HG03354 (cell line): ENCODE measurements at regions not wholly inside any gene's neighbourhood (a gene's known extent, or its start where the extent isn't known, plus 50 kb on each side); places are given as distances from the start of the nearest gene placed in this dataset.

Source experiments
- ATAC-seq: cut with Tn5 transposase; IDR thresholded peaks from one replicate; pipeline ENCODE4 v1.9.1; 2021; ENCODE audit warnings: mild to moderate bottlenecking; ENCODE audit not compliant: unreplicated experiment, poor library complexity, severe bottlenecking

DNA sequence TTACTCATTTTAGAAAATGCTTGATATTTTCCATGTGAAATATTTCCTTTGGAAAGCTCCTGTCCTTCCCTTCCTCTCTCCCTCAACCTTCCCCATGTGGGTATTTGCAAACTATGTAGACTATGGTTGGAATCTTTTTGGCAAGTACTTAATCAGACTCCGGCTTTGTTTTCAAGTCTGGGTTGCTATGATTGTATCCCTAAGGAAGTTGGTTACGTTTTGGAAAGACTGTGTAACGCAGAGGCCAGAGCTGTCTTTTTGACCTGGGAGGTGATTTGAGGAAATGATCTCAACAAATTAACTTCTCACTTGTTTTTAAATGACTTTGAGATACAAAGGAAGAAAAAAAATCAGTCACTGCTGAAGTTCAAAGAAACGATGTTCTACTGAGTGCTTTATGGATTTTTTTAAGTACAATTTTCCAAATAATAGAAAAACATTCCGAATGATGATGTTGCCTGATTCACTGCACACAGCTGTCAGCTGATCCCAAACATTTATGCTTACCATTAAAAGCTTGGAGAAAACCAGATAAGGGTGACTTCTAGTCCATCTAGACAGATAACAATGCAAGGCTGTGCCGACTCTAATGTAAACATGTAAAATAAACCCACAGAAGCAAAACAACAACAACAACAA is 145.5 kb upstream of the CELF2 start:
- no peak for ATAC-seq

DNA sequence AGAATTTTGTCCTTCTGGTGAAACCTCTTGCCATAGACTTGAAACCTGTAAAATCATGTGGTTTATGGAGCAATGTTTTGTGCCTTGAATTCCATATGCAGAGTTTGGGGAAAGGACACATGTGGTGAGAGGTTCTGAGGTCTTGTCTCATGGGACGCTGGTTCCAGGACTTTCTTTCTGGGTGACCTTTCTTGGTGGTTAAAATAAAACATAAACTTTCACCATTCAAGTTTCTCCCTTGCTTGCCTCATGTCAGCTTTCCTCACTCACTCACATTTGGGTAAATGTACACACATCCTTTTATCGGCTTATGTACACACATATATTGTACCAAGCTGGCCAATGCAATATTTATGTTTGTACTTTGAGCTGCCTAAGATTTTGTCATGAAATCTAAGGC is 144.9 kb upstream of the CELF2 start:
- no peak for ATAC-seq

DNA sequence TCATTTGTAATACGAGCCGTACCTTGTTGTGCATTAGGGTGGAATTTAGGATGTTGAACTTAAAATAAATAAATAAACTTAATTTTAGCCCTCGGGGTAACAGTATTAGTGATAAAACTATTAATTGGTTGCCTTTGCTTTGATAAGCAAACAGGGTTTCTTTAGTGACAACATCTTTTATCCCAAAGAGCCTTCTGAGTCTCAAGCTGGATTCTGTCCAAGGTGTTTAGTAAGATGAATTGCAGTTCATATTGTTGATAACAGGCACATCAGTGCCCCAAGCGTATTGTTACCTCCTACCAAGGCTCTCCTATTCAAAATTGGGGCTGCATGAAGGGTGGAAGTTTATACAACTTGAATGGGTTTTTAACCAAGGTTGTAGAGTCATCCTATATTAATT is 144.4 kb upstream of the CELF2 start:
- ATAC-seq = no peak

DNA sequence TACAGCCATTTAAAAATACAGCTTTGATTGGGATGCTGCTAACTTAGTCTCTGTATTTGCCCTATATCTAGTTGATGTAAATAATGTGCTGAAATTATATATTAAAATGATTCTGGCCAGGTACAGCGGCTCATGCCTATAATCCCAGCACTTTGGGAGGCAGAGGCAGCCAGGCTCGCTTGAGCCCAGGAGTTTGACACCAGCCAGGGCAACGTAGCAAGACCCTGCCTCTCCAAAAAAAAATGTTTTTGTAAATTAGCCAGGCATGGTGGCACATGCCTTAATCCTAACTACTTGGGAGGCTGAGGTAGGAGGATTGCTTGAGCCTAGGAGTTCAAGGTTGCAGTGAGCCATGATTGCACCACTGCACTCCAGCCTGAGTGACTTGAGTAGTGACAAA is 143.8 kb upstream of the CELF2 start:
- ATAC-seq = no peak

DNA sequence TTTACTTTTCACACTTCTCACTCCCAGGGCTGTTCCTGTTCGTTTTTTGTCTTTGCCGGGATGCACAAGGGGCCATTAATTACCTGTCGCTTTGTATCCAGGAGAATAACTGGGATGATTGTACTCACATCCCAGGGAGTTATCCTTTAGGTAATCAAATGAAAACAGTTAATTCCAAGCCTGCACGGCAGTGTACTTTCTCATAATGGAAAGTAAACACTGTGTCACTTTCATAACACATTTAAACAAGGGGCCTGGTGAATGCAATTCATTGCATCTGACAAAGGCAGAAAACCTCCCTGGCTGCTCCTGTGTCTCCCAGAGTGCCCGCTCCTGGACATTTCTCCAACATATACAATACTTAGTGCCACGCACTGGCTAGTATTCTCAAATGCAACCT is 138.7 kb upstream of the CELF2 start:
- no peak for ATAC-seq

DNA sequence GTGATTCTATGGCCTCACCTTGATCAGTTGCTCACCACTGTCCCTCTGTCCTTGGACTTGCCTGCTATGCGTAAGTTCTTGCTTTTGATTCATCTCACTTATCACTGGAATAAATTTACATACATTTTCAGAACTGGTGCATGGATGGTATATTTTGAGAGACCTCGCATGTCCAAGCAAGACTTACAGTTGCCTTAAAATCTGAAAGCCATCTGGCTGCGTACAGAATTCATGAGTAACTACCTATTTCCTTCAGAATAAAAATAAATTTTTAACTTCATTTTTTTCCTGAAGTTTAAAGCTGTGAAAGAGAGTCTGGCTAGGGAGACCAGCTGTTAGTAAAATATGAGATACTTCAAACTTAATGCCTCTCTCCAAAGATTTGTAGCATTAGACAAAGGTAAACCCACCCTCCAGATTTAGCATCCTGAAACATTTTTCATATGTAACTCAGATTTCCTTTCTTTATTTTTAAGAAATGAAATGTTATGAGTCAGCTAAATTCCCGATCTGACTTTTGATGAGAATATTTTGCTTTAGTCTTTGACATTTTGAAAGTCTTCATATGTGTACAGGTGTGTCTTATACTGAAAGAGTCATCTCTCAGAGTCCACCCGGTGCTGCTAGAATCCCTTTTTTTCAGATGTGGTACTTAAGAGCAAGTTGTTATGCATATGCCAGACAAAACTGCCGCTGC is 136.4 kb upstream of the CELF2 start:
- no peak for ATAC-seq

DNA sequence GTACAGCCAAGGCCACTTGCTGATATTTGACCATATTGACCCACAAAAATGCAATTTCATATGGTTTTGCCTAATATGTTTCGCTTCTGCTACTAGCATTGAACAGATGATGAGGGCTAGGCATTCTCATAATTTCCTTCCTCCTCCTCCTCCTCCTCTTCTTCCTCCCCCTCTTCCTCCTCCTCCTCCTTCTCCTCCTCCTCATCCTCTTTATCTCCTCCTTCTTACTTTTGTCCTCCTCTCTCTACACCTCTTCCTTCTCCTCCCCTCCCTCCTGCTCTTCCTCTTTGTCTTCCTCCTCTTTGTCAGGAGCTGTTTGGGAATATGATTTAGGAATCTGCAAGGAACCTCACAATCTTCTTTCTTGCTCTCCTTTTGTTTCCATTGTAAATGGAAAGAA is 133.9 kb upstream of the CELF2 start:
- ATAC-seq = no peak

DNA sequence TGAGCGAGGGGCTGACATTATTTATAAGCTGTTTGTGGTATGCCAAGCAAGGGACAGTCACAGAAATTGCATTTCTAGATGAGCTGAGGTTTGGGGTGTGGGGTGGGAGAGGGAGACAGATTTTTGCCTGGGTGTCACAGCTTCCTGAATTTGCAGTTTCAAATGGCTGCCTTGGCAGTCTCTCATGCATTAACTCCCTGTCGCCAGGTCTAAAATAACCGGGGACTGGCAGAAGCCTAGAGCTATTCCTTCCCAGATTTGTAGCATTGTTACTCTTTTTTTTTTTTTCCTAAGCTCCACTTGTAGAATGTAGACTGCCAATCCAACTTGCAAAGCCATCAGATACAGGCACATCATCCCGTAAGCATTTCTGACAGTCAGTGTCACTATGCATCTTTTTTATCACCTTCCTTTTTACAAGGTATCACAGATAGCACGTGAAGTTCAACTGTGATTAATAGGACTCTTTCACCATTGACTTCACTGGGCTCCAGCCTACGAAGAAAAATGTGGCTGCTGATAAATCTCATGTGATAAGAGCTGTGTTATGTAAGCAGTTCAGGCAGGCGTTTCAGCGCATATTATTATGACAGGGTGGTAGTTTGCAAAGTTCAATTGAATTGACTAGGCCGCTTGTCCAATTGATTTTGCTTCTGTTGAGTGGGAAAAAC is 130.7 kb upstream of the CELF2 start:
- no peak for ATAC-seq

DNA sequence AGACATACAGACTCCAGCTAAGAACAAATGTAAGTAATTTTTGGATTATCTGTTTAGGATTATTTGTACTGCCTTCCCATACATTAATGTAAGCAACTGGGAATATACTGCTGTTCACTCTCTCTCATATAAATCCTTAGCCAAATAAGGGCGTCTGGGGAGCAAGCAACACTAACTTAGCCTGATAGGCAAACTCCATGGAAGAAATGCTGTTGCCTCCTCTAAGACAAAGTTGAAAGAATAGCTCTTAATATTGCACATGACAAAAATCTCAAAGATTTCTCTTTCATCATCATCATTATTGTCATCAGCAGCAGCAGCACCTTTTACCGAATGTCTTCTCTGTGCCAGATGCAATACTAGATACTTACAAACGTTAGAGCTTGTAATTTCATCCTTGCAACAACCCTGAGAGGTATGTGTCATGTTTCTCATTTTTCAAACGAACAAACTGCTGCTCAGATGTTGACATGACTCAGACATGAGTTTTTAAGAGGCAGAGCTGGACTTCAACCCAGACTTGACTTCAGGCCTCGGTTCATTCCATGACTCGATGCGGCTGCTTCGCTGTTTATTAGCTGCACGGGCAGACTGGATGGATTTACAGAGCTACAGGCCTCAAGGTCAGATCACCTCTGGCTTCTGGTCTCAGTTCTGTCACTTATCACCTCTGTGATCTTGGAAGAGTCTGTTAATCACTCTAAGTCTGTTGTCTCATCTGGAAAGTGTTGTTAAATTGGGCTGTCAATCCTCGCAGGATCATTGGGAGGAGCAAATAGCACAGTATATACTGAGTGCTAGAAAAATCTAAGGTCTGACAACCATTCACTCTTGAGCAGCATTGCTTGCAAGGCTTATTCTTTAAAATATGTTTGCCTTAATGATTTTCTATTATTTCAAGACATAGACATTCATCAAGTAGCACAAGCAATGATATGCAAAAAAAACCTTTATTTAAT is 126.3 kb upstream of the CELF2 start:
- no peak for ATAC-seq

DNA sequence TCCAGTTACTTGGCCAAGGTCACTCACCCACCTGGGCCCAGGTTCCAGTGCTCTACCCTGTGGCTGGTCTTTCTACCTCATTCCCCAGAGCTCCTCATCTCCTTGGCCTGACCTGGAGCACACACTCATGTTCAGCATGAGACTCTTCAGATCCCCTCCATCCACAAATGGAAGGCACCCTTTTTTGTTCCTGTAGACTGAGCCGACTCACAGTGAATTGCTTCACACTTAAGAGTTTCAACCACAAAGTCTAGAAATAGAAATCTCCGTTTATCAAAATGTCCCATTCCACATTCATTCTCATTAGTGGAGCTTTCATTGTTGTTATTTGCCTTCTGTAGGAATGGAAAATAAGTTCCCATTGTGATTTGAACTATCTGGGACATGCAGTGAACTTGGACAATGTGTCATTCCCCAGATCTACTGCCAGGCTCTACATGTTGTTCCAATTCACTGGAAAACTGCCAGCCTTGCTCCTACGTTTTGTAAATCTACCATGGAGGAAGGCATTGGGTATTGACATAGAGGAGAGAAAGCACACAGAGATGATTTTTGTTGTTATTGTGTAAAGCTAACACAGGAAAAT is 125.3 kb upstream of the CELF2 start:
- ATAC-seq = no peak

DNA sequence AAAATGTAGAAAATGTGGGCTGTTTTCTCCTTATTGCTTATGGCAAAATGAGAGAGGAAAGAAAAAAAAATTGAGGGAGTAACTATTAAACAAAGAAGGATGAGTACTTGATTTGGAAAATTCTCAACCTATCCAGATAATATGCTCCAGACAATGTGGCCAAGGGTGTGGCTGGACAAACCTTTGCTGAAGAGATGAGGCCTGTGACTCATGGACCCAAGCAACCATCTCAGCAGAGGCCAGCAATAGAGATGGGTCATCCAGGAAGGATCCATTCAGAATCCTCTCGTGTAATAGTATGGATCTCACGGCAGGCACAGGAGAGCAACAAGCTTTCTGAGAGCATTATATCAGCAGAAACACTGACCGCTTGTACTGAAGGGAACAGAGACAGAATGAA is 120.3 kb upstream of the CELF2 start:
- ATAC-seq = no peak

DNA sequence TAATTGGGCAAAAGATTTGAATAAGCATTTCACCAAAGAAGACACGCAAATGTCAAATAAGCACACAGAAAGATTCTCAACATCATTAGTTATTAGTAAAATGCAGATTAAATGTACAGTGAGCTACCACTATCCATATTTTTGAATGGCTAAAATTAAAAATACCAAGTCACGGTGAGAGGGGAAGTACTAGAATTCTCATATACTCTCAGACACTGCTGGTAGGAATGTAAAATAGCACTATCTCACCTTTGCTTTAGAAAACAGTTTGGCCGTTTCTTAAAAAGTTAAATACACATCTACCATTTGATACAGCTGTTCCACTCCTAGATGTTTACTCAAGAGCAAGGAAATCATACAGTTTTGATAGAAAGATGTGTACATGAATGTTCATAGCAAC is 115.8 kb upstream of the CELF2 start:
- ATAC-seq = no peak

DNA sequence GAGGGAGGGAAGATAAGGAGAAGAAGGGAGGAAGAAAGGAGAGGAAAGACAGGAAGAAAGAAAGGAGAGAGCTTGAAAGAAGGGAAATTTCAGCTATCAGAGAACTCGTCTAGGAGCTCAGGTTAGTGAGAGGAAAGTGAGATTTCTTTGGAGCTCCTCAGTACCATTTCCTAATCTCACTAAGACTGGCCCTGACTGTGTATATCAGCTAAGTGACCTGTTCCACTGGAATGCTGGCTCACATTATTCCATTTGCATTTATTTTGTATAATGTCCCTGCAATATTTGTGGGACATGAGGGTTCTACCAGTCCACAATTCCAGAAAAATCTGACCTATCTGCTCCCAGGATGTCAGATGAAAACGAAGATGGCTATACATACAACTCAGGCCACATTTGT is 114.7 kb upstream of the CELF2 start:
- no peak for ATAC-seq

DNA sequence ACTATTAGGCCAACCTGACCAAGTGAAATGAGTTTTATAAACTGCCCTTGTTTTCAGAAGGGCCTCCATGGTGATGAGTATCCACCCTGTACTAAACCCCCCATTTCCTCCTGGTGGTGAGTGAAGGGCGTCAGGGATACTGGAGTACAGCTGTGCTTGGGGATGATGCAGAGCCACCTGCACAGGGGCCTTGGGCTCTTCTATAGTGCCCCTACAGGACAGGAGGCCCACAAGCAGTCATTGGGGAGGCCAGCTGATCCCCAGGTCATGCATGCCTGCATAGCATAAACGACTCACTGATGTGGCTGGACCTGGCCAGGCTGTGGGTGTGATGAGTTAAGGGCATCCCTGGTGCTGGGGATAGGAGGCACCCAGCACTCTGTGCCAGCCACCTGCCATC is 114.1 kb upstream of the CELF2 start:
- no peak for ATAC-seq

DNA sequence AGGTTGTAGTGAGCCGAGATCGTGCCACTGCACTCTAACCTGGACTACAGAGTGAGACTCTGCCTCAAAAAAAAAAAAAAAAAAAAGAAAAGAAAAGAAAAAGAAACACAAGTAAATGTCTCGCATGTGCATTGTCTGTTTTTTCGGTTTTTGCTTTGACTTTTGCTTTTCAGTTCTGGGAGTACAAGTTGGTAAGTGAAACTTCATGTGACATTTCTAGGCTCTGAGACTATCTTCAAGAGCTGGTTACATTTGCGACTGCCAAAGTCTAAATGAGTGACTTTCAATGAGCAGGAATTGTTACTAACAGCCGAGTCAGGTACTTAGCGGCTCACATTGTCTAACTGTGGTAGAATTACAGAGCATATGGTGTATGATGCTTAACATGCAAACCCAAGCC is 107.0 kb upstream of the CELF2 start:
- no peak for ATAC-seq

DNA sequence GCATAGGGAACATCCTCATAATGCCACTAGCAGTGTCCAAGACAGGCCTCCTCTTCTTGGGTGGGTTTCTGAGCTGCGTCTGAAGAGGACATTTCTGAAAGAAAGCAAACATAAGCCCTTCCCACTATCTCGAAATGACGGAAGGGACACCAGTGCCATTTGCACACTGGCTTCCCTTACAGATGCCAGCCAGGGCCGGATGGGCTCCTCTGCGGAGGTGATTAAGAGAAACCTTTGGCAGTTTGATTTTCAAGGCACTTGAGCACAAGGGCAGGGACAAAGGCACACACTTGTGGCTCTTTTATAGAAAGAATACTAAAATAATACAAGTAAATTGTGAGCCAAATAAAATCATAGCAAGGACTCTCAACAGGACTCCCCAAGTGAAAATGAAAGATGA is 106.6 kb upstream of the CELF2 start:
- no peak for ATAC-seq

DNA sequence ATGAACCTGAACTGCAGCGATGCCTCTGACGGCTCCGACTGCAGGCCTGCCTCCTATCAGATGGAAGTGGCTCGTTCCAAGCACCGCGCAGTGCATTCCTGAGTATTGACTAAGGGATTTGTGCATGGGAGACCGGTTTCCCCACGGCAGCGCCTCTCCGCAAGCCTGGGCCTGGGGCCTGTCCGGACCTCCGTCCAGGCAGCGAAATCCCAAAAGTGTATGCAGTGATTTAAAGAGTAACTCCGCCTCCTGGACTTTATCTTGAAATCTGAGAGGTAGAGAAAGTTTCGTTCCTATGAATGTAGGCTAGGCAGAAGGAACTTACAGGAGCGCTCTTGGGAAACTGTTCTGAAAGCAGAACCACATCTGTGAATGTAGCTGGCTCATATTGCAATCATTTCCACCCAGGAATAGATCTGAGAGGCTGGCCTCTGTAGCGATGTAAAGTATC is 106.2 kb upstream of the CELF2 start:
- ATAC-seq = no peak

DNA sequence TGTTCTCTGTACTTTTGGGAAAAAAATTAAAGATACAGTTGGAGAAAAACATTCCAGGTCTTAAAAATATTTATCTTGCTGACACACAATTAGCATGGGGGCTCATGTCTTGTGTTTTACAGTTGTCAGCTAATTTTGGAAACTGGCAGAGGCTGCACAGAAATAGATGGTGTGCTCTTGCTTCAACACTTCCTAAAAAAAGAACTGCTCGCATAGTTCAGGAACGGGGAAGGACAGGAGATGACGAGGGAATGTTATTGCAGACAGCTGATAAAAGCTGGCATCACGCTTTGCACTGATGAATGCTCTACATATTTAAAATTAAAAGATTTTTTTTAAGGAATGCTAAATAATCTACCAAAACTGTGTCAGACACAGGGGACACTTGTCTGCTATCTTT is 103.5 kb upstream of the CELF2 start:
- ATAC-seq = no peak

DNA sequence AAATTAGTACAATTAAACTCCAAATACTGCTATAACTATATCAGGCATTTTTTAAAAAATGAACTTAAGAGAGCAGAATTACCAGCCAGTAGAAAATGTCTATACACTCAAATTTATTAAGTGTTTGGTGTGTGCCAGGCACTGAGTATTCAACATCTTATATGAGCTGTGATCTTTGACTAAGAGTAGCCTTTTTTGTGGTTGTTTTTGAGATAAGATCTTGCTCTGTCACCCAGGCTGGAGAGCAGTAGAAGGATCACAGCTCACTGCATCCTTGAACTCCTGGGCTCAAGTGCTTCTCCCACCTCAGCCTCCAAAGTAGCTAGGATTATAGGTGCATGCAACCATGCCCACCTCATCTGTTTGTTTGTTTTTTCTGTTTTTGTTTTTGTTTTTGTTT is 102.5 kb upstream of the CELF2 start:
- no peak for ATAC-seq

DNA sequence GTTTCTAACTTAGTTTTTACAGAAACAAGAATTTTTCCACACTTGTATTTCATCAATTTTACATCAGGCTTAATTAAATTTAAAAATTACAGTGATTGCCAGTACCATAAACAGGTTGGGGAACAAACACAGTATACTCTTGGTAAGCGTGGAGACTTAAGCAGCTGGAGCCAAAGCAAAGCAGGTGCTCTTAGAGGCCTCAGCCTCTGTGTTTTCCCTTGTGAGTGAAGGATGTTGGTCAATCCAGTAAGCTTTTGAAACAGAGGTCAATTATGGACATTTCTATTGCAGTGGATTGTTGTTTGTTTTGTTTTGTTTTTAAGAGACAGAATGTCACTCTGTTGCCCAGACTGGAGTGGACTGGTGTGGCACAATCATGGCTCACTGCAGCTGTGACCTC is 100.6 kb upstream of the CELF2 start:
- ATAC-seq = no peak
